ENCODE measurements at regions not wholly inside any gene's neighbourhood (a gene's known extent, or its start where the extent isn't known, plus 50 kb on each side); places are given as distances from the start of the nearest gene placed in this dataset.

DNA sequence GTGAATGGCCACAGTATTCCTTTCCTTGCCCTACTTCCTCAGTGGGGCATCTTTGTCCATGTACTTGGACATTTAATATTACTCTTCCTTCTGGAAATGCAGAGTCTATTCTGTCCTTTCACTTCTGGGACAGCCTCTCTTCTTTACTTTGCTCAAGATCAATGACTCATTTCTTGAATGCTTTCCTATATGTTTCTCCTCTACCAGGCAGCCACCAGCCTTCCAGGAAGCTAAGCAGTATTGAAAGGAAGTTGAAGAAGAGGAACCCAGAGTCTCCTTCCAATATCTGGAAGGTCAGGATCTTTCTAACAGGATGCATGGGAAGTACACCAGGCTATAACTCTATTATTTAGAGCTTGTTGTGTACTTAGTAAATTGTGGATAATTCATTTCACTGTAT is 182.8 kb downstream of the CD47 start:
- Histone ChIP-seq H3K9me3 (ENCODE audit: control insufficient read depth in 1 of 2, low read length in 2 of 2) (no peaks in the 10 kb centered on the region), H3K36me3 (ENCODE audit: control insufficient read depth in 1 of 2, insufficient read depth in 2 of 2, low read length in 2 of 2) (no peaks in the 10 kb centered on the region), H3K27me3 (ENCODE audit: control insufficient read depth in 1 of 2, insufficient read depth in 2 of 2, low read length in 2 of 2) (no peaks in the 10 kb centered on the region), H3K9ac (ENCODE audit: low read depth in 1 of 2, low read length in 2 of 2) (no peak overlapping the region), H3K4me1 (ENCODE audit: control insufficient read depth in 1 of 2, insufficient read depth in 2 of 2, low read length in 2 of 2) (no peaks in the 10 kb centered on the region), H3K4me3 (ENCODE audit: low read depth in 1 of 2, low read length in 2 of 2) (no peak overlapping the region), H3K27ac (ENCODE audit: low read depth, low read length) (no peak overlapping the region)

DNA sequence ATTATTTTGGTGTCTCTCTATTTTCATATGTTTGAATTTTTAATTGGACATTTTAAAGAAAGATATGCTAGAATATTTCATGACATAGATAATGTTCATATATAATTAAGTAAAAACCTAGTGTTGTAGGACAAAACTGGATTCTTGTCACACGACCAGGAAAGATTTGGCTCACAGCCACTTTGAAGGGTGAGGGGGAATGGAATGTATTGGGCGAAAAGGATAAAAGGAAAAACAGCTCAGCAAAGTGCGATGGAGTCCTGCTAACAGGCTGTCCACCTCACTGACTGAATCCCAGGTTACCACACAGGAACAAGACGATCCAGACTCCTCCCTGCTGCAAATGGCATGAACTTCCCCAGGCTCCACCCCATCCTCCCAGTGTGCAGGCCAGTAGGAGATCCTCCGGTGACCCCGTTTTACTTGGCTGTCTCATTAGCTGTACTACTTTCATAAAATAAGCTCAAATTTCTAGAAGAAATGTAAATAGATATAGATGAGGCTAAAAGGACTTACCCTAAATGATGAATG is 186.2 kb downstream of the CD47 start:
- H3K27me3 ChIP-seq (ENCODE audit: control insufficient read depth in 1 of 2, insufficient read depth in 2 of 2, low read length in 2 of 2) = peaks cover 0 to 5% of the 10 kb centered on the region in 2 donors
- H3K27ac ChIP-seq (ENCODE audit: low read depth, low read length) = no peak overlapping the region
- no peak overlapping the region for H3K9ac ChIP-seq (ENCODE audit: low read depth in 1 of 2, low read length in 2 of 2)
- H3K4me1 ChIP-seq (ENCODE audit: control insufficient read depth in 1 of 2, insufficient read depth in 2 of 2, low read length in 2 of 2) = no peaks in the 10 kb centered on the region
- no peak overlapping the region for H3K4me3 ChIP-seq (ENCODE audit: low read depth in 1 of 2, low read length in 2 of 2)
- no peaks in the 10 kb centered on the region for H3K36me3 ChIP-seq (ENCODE audit: control insufficient read depth in 1 of 2, insufficient read depth in 2 of 2, low read length in 2 of 2)
- H3K9me3 ChIP-seq (ENCODE audit: control insufficient read depth in 1 of 2, low read length in 2 of 2) = no peaks in the 10 kb centered on the region

DNA sequence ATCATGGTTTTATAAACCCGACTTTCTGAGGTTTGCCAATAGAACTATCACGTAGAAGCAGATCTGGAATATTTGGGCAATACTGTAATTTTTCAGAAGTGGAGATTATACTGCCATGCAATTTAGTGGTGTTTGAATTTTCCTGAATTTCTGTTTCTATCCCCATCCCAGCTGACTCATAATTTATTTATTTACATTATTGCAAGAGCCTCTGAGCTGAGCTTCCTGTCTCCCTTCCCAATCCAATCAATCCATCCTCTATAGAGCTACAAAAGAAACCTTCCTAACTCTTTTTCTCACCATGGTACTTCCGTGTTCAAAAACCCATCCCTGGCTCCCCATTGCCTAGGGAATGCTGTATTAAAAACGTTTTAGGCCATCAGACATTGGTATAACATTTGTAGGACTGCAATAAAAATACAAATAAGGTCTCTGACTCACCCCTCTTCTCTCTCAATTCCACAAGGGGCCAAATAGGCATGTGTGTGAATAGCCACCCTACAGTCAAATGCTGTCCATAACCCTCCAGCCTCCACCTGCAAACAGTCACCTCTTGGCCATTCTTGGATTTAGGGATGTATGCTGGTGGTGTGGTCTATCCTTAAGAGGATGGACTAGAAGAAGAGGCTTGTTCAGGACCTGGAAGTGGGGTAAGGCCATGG is 190.7 kb downstream of the CD47 start:
- H3K9me3 ChIP-seq (ENCODE audit: control insufficient read depth in 1 of 2, low read length in 2 of 2) = no peaks in the 10 kb centered on the region
- H3K36me3 ChIP-seq (ENCODE audit: control insufficient read depth in 1 of 2, insufficient read depth in 2 of 2, low read length in 2 of 2) = no peaks in the 10 kb centered on the region
- peaks cover 2 to 20% of the 10 kb centered on the region in 2 donors for H3K27me3 ChIP-seq (ENCODE audit: control insufficient read depth in 1 of 2, insufficient read depth in 2 of 2, low read length in 2 of 2)
- no peak overlapping the region for H3K27ac ChIP-seq (ENCODE audit: low read depth, low read length)
- H3K4me3 ChIP-seq (ENCODE audit: low read depth in 1 of 2, low read length in 2 of 2) = no peak overlapping the region
- no peak overlapping the region for H3K9ac ChIP-seq (ENCODE audit: low read depth in 1 of 2, low read length in 2 of 2)
- H3K4me1 ChIP-seq (ENCODE audit: control insufficient read depth in 1 of 2, insufficient read depth in 2 of 2, low read length in 2 of 2) = no peaks in the 10 kb centered on the region

DNA sequence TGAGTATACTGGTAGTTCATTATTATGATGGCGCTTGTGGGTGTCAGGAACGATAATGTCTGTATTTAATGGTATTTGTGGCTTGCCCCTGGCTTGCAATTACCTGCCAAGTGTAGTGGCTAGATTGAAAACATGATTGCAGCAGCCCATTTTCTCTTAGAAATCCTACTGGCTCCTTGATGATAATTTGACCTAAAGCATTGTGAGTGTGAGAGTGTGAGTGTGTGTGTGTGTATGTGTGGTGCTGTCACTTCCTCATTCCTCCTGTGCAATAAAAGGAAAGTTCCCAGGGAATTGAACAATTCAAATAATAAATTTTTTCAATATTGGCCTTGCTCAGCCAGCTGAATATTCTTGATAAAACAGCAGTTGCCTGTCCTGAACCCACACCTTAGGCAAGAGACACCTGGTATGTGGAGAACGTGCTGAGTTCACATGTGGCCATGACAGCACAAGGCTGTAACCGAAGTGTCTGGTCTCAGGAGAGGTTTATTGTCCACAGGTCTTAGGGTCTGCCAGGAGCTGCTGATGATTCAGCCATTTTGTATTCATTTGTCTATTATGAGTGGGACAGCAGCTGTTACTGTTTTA is 193.3 kb downstream of the CD47 start:
- peaks cover 8 to 20% of the 10 kb centered on the region in 2 donors for H3K27me3 ChIP-seq (ENCODE audit: control insufficient read depth in 1 of 2, insufficient read depth in 2 of 2, low read length in 2 of 2)
- no peaks in the 10 kb centered on the region for H3K9me3 ChIP-seq (ENCODE audit: control insufficient read depth in 1 of 2, low read length in 2 of 2)
- H3K4me1 ChIP-seq (ENCODE audit: control insufficient read depth in 1 of 2, insufficient read depth in 2 of 2, low read length in 2 of 2) = no peaks in the 10 kb centered on the region
- H3K27ac ChIP-seq (ENCODE audit: low read depth, low read length) = no peak overlapping the region
- H3K9ac ChIP-seq (ENCODE audit: low read depth in 1 of 2, low read length in 2 of 2) = no peak overlapping the region
- no peaks in the 10 kb centered on the region for H3K36me3 ChIP-seq (ENCODE audit: control insufficient read depth in 1 of 2, insufficient read depth in 2 of 2, low read length in 2 of 2)
- no peak overlapping the region for H3K4me3 ChIP-seq (ENCODE audit: low read depth in 1 of 2, low read length in 2 of 2)

DNA sequence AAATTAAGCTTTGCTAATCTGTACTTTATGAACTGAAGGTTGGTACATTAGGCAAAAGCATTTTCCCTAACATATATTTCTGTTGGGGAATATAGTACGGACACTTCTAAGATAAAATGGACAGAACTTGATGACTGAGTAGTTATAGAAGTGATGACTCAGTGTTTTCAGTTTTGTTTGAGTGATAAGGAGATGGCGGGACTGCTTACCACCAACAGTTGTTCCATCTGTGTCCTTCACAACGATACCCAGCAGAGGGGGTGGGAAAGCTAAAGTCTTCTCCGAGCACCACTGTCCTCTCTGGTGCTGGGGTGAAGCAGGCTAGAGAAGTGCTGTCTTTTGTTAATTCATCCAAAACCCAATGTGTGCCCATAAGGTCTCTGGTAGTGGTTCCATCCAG is 195.8 kb downstream of the CD47 start:
- peaks cover 11 to 16% of the 10 kb centered on the region in 2 donors for H3K27me3 ChIP-seq (ENCODE audit: control insufficient read depth in 1 of 2, insufficient read depth in 2 of 2, low read length in 2 of 2)
- H3K27ac ChIP-seq (ENCODE audit: low read depth, low read length) = no peak overlapping the region
- no peak overlapping the region for H3K9ac ChIP-seq (ENCODE audit: low read depth in 1 of 2, low read length in 2 of 2)
- no peaks in the 10 kb centered on the region for H3K36me3 ChIP-seq (ENCODE audit: control insufficient read depth in 1 of 2, insufficient read depth in 2 of 2, low read length in 2 of 2)
- no peaks in the 10 kb centered on the region for H3K4me1 ChIP-seq (ENCODE audit: control insufficient read depth in 1 of 2, insufficient read depth in 2 of 2, low read length in 2 of 2)
- H3K4me3 ChIP-seq (ENCODE audit: low read depth in 1 of 2, low read length in 2 of 2) = no peak overlapping the region
- H3K9me3 ChIP-seq (ENCODE audit: control insufficient read depth in 1 of 2, low read length in 2 of 2) = no peaks in the 10 kb centered on the region

DNA sequence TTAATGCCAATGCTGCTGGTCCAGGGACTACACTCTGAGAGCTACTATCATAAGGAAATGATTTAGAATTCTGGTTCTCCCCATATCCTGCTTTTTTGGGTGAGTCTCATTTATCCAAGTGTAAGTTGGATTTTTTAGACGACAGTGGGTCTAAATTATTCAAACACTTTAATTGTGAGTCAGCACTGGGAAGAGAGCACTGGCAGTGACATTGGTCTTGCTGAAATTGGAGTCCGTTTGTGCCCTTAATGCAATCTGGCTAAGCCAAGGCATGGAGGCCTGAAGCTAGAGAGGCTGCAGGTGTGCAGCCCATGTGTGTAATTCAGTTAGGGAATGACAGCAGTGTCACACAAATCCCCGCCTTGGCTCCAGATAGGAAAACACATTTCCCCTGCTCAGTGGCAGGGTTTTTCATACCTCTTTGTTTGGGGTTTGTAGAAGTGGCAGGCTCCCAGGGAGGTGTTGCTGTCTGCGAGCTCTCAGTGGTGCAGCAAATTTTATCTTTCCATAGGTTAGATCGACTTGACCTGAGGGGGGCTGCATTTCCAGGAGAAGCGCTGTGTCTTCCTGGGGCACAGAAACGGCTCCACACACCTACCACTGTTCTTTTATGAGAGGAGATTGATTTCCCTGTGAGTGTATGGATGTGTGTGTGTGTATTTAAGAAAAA is 197.7 kb downstream of the CD47 start:
- Histone ChIP-seq H3K9me3 (ENCODE audit: control insufficient read depth in 1 of 2, low read length in 2 of 2) (peaks cover 2 to 6% of the 10 kb centered on the region in 2 donors), H3K27ac (ENCODE audit: low read depth, low read length) (no peak overlapping the region), H3K36me3 (ENCODE audit: control insufficient read depth in 1 of 2, insufficient read depth in 2 of 2, low read length in 2 of 2) (no peaks in the 10 kb centered on the region), H3K27me3 (ENCODE audit: control insufficient read depth in 1 of 2, insufficient read depth in 2 of 2, low read length in 2 of 2) (peaks cover 11 to 12% of the 10 kb centered on the region in 2 donors), H3K9ac (ENCODE audit: low read depth in 1 of 2, low read length in 2 of 2) (no peak overlapping the region), H3K4me3 (ENCODE audit: low read depth in 1 of 2, low read length in 2 of 2) (no peak overlapping the region), H3K4me1 (ENCODE audit: control insufficient read depth in 1 of 2, insufficient read depth in 2 of 2, low read length in 2 of 2) (no peaks in the 10 kb centered on the region)

DNA sequence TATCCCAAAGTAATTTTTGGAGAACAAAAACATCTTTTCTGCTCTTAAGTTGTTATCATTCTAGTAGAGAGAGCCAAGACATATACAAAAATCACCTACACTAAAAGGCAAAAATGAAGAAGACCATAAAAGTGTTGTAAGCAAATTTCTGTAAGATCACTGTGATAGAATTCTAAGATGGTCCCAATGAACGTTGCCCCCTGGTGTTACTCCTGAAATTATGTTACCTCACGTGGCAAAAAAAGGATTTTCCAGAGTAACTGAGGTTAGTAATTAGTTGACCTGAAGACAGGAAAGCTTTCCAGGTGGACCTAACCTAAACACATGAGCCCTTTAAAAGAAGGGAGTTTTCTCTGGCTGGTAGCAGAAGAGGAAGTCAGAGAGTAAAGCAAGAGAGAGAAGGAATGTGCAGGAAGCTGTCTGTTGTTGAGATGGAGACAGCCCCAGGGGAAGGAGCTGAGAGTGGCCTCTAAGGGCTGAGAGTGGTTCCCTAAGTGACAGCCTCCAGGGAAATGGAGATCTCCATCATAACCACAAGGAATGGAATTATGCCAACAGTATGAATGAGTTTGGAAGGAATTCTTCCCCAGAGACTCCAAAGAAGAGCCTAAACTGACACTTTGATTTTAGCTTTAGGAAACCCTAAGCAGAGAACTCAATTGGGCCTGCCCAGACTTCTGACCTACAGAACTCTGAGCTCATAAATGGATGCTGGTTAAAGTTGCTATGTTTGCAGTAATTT is 205.9 kb downstream of the CD47 start:
- no peak overlapping the region for H3K4me3 ChIP-seq (ENCODE audit: low read depth in 1 of 2, low read length in 2 of 2)
- H3K4me1 ChIP-seq (ENCODE audit: control insufficient read depth in 1 of 2, insufficient read depth in 2 of 2, low read length in 2 of 2) = no peaks in the 10 kb centered on the region
- H3K9me3 ChIP-seq (ENCODE audit: control insufficient read depth in 1 of 2, low read length in 2 of 2) = peaks cover 2 to 6% of the 10 kb centered on the region in 2 donors
- no peaks in the 10 kb centered on the region for H3K36me3 ChIP-seq (ENCODE audit: control insufficient read depth in 1 of 2, insufficient read depth in 2 of 2, low read length in 2 of 2)
- H3K9ac ChIP-seq (ENCODE audit: low read depth in 1 of 2, low read length in 2 of 2) = no peak overlapping the region
- H3K27me3 ChIP-seq (ENCODE audit: control insufficient read depth in 1 of 2, insufficient read depth in 2 of 2, low read length in 2 of 2) = no peaks in the 10 kb centered on the region
- no peak overlapping the region for H3K27ac ChIP-seq (ENCODE audit: low read depth, low read length)

DNA sequence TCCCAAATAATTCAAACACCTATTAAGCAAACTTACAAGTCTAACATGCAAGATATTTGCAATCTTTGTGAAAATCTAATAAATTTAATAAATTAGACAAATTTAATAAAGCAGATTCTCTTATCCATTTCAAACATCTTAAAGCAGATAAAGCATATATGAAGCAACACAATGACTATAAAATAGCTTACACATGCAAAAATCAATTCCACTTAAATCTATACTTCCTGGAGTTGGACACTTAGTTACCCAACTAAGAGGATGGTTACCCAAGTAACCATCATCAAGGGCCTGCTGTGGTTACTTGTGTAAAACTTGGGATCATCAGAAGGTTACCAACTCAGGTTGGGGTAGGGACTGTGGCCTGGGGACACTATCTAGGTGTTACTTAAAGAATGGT is 206.8 kb downstream of the CD47 start:
- Histone ChIP-seq H3K4me1 (ENCODE audit: control insufficient read depth in 1 of 2, insufficient read depth in 2 of 2, low read length in 2 of 2) (no peaks in the 10 kb centered on the region), H3K9ac (ENCODE audit: low read depth in 1 of 2, low read length in 2 of 2) (no peak overlapping the region), H3K27me3 (ENCODE audit: control insufficient read depth in 1 of 2, insufficient read depth in 2 of 2, low read length in 2 of 2) (no peaks in the 10 kb centered on the region), H3K27ac (ENCODE audit: low read depth, low read length) (no peak overlapping the region), H3K36me3 (ENCODE audit: control insufficient read depth in 1 of 2, insufficient read depth in 2 of 2, low read length in 2 of 2) (no peaks in the 10 kb centered on the region), H3K9me3 (ENCODE audit: control insufficient read depth in 1 of 2, low read length in 2 of 2) (peaks cover under 1% of the 10 kb centered on the region in 2 donors), H3K4me3 (ENCODE audit: low read depth in 1 of 2, low read length in 2 of 2) (no peak overlapping the region)

DNA sequence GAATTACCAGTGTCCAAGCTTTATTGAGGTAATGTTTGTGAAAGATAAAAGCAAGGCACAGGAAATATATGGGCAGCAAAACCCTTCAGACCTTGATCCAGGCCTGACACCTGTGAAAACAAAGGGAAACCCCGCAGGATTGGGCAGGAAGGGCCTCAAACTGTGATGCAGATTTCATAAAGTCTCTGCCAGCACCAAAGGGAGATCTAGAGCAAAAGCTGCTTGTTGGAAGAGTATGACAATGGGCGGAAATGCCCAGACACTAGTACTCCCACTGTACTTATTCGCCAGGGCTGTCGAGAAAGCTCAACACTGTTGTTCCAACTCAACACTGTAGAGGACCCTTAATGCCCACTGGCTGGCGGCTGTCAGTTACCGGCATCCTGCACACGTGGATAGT is 207.9 kb downstream of the CD47 start:
- no peak overlapping the region for H3K4me3 ChIP-seq (ENCODE audit: low read depth in 1 of 2, low read length in 2 of 2)
- no peak overlapping the region for H3K27ac ChIP-seq (ENCODE audit: low read depth, low read length)
- no peaks in the 10 kb centered on the region for H3K36me3 ChIP-seq (ENCODE audit: control insufficient read depth in 1 of 2, insufficient read depth in 2 of 2, low read length in 2 of 2)
- no peaks in the 10 kb centered on the region for H3K4me1 ChIP-seq (ENCODE audit: control insufficient read depth in 1 of 2, insufficient read depth in 2 of 2, low read length in 2 of 2)
- H3K27me3 ChIP-seq (ENCODE audit: control insufficient read depth in 1 of 2, insufficient read depth in 2 of 2, low read length in 2 of 2) = no peaks in the 10 kb centered on the region
- no peak overlapping the region for H3K9ac ChIP-seq (ENCODE audit: low read depth in 1 of 2, low read length in 2 of 2)
- no peaks in the 10 kb centered on the region for H3K9me3 ChIP-seq (ENCODE audit: control insufficient read depth in 1 of 2, low read length in 2 of 2)

DNA sequence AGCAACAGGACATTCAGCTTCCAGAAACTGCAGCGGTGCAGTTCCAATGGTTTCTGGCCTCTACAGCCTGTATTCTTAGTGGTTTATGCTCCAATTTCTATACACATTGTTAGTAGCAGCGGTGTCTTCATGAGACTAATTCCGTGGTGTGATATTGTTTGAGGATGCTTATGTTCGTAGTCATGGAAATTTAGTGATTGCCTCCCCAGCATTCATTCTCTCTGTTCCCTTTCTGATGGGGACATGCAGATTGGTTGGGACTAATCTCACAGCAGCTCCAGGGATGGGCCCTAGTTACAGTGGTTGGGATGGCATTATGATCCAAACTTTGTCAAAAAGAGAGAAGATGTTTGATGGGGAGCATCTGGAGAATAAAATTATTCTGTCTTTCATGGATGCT is 208.6 kb downstream of the CD47 start:
- H3K4me1 ChIP-seq (ENCODE audit: control insufficient read depth in 1 of 2, insufficient read depth in 2 of 2, low read length in 2 of 2) = no peaks in the 10 kb centered on the region
- H3K9ac ChIP-seq (ENCODE audit: low read depth in 1 of 2, low read length in 2 of 2) = no peak overlapping the region
- no peaks in the 10 kb centered on the region for H3K9me3 ChIP-seq (ENCODE audit: control insufficient read depth in 1 of 2, low read length in 2 of 2)

More for the DNA sequence above, 208.6 kb downstream of the CD47 start:
- H3K27ac ChIP-seq (ENCODE audit: low read depth, low read length) = no peak overlapping the region
- no peaks in the 10 kb centered on the region for H3K36me3 ChIP-seq (ENCODE audit: control insufficient read depth in 1 of 2, insufficient read depth in 2 of 2, low read length in 2 of 2)
- no peaks in the 10 kb centered on the region for H3K27me3 ChIP-seq (ENCODE audit: control insufficient read depth in 1 of 2, insufficient read depth in 2 of 2, low read length in 2 of 2)
- no peak overlapping the region for H3K4me3 ChIP-seq (ENCODE audit: low read depth in 1 of 2, low read length in 2 of 2)

Data from duodenal mucosa (tissue), 2 donors.